ENCODE measurements at regions not wholly inside any gene's neighbourhood (a gene's known extent, or its start where the extent isn't known, plus 50 kb on each side); places are given as distances from the start of the nearest gene placed in this dataset.

GRCh38 chr5:165138236-165138635, 1632.8 kb downstream of the MAT2B start:
- TF ChIP-seq YY1 (IDR thresholded peaks at IDR 0.05; ENCODE audit: low read depth, low read length) (no peak), RFX5 (IDR thresholded peaks at IDR 0.05; ENCODE audit: low read depth, low read length) (no peak), PKNOX1 (IDR thresholded peaks at IDR 0.05) (no peak), ZNF384 (IDR thresholded peaks at IDR 0.05; ENCODE audit: borderline replicate concordance, low read depth, low read length) (no peak), JUND (IDR thresholded peaks at IDR 0.05; ENCODE audit: low read depth, low read length) (no peak), CTCF (IDR thresholded peaks at IDR 0.05 in 2 of 3, conservative IDR thresholded peaks at IDR 0.05 in 1 of 3; ENCODE audit: control insufficient read depth in 2 of 3, extremely low read depth in 1 of 3, insufficient read depth in 1 of 3, low read depth in 3 of 3, low read length in 3 of 3) (no peak), POLR2A (IDR thresholded peaks at IDR 0.05; ENCODE audit: low read depth, low read length) (no peak), EED (IDR thresholded peaks at IDR 0.05; ENCODE audit: low read depth) (no peak), SRF (IDR thresholded peaks at IDR 0.05; ENCODE audit: low read depth in 2 of 2, low read length in 2 of 2) (no peak), NR2F1 (conservative IDR thresholded peaks at IDR 0.05) (no peak), MTA2 (IDR thresholded peaks at IDR 0.05; ENCODE audit: low read depth) (no peak), POLR2AphosphoS5 (IDR thresholded peaks at IDR 0.05; ENCODE audit: low read length) (no peak), CBX3 (IDR thresholded peaks at IDR 0.05; ENCODE audit: borderline replicate concordance, low read depth) (no peak), TAF1 (IDR thresholded peaks at IDR 0.05; ENCODE audit: borderline replicate concordance, low read depth, low read length) (no peak)

Measured in GM12878 (cell line).